WTC11 (cell line): ENCODE measurements at regions not wholly inside any gene's neighbourhood (a gene's known extent, or its start where the extent isn't known, plus 50 kb on each side); places are given as distances from the start of the nearest gene placed in this dataset.

ENCODE experiments used
- ATAC-seq: fragments of 200-7000 bp; cut with Tn5 transposase; 2 replicates; pipeline ENCODE4 v1.10.0; 2021; ENCODE audit warnings: mild to moderate bottlenecking, moderate library complexity
- CTCF ChIA-PET: fragments of 300-600 bp; sonication (Branson Sonifier 250); formaldehyde crosslinking; loops from one replicate; lab custom pipeline; 2021; ENCODE audit warnings: antibody characterized with exemption; lab: Charles Lee
- POLR2A ChIA-PET: fragments of 350-600 bp; sonication (Branson Sonifier 250); formaldehyde crosslinking; loops from one replicate; lab custom pipeline; 2021; ENCODE audit warnings: antibody characterized with exemption; lab: Charles Lee
- DNase-seq: peaks from one replicate; pipeline ENCODE4 v3.0.0; 2021; ENCODE audit warnings: low spot score
- H3K27ac Mint-ChIP-seq: 2 replicates; pipeline ENCODE4 v1.8.0; 2021; ENCODE audit warnings: mixed read lengths
- H3K27me3 Mint-ChIP-seq: 2 replicates; pipeline ENCODE4 v1.8.0; 2021; ENCODE audit warnings: low read depth, mild to moderate bottlenecking, moderate library complexity, mixed read lengths
- H3K36me3 Mint-ChIP-seq: 2 replicates; pipeline ENCODE4 v1.8.0; 2021; ENCODE audit warnings: mixed read lengths
- H3K4me1 Mint-ChIP-seq: 2 replicates; pipeline ENCODE4 v1.8.0; 2022; ENCODE audit warnings: mixed read lengths
- H3K4me3 Mint-ChIP-seq: 2 replicates; pipeline ENCODE4 v1.8.0; 2021; ENCODE audit warnings: mild to moderate bottlenecking, moderate library complexity, mixed read lengths
- H3K9me3 Mint-ChIP-seq: 2 replicates; pipeline ENCODE4 v1.8.0; 2021; ENCODE audit warnings: mixed read lengths
- ATF1 ChIP-seq: sonication (generic); formaldehyde crosslinking; IDR thresholded peaks from 2 replicates; pipeline ENCODE4 v1.8.1; 2023; ENCODE audit warnings: mild to moderate bottlenecking, moderate library complexity, missing genetic modification reagents
- EMX1 ChIP-seq: fragments of 250-450 bp; sonication (Bioruptor Pico); IDR thresholded peaks from 2 replicates; pipeline ENCODE4 v1.8.0; 2021; ENCODE audit warnings: mild to moderate bottlenecking
- ERG ChIP-seq: fragments of 250-450 bp; sonication (Bioruptor Pico); IDR thresholded peaks from 2 replicates; pipeline ENCODE4 v1.8.0; 2021; ENCODE audit warnings: mild to moderate bottlenecking
- FOXJ3 ChIP-seq: sonication (generic); formaldehyde crosslinking; IDR thresholded peaks from 2 replicates; pipeline ENCODE4 v1.9.0; 2021; ENCODE audit warnings: missing genetic modification reagents, mild to moderate bottlenecking, borderline replicate concordance
- GABPB1 ChIP-seq: sonication (generic); formaldehyde crosslinking; IDR thresholded peaks from 2 replicates; pipeline ENCODE4 v1.8.1; 2023; ENCODE audit warnings: mild to moderate bottlenecking, missing genetic modification reagents
- GRHL2 ChIP-seq: fragments of 250-450 bp; sonication (Bioruptor Pico); IDR thresholded peaks from 2 replicates; pipeline ENCODE4 v1.8.0; 2022; ENCODE audit warnings: mild to moderate bottlenecking, moderate library complexity; ENCODE audit not compliant: insufficient replicate concordance, severe bottlenecking
- JAZF1 ChIP-seq: fragments of 250-450 bp; sonication (Bioruptor Pico); IDR thresholded peaks from 2 replicates; pipeline ENCODE4 v1.9.0; 2021; ENCODE audit warnings: moderate library complexity, mild to moderate bottlenecking, inconsistent platforms
- MAX ChIP-seq: sonication (generic); formaldehyde crosslinking; IDR thresholded peaks from 2 replicates; pipeline ENCODE4 v1.8.0; 2022; ENCODE audit warnings: mild to moderate bottlenecking, missing genetic modification reagents
- MXD4 ChIP-seq: fragments of 250-450 bp; sonication (Bioruptor Pico); IDR thresholded peaks from 2 replicates; pipeline ENCODE4 v1.8.0; 2021; ENCODE audit warnings: mild to moderate bottlenecking, moderate library complexity, borderline replicate concordance
- MYBL2 ChIP-seq: sonication (generic); formaldehyde crosslinking; IDR thresholded peaks from 2 replicates; pipeline ENCODE4 v1.8.1; 2023; ENCODE audit warnings: mild to moderate bottlenecking, moderate library complexity, missing genetic modification reagents
- NFE2L1 ChIP-seq: sonication (generic); formaldehyde crosslinking; IDR thresholded peaks from 2 replicates; pipeline ENCODE4 v1.8.1; 2023; ENCODE audit warnings: missing genetic modification reagents
- NR1H2 ChIP-seq: sonication (generic); formaldehyde crosslinking; IDR thresholded peaks from 2 replicates; pipeline ENCODE4 v1.9.0; 2021; ENCODE audit warnings: mild to moderate bottlenecking, moderate library complexity, missing genetic modification reagents
- SOX15 ChIP-seq: fragments of 250-450 bp; sonication (Bioruptor Pico); IDR thresholded peaks from 2 replicates; pipeline ENCODE4 v1.9.0; 2021; ENCODE audit warnings: mild to moderate bottlenecking
- TEAD1 ChIP-seq: sonication (generic); formaldehyde crosslinking; IDR thresholded peaks from 2 replicates; pipeline ENCODE4 v1.8.0; 2022; ENCODE audit warnings: mild to moderate bottlenecking, missing genetic modification reagents
- USF2 ChIP-seq: sonication (generic); formaldehyde crosslinking; IDR thresholded peaks from 2 replicates; pipeline ENCODE4 v1.8.1; 2023; ENCODE audit warnings: mild to moderate bottlenecking, missing genetic modification reagents, moderate library complexity
- ZNF138 ChIP-seq: sonication (generic); formaldehyde crosslinking; conservative IDR thresholded peaks from 2 replicates; pipeline ENCODE4 v1.8.1; 2022; ENCODE audit warnings: mild to moderate bottlenecking, moderate library complexity, missing genetic modification reagents
- ZNF219 ChIP-seq: sonication (generic); formaldehyde crosslinking; IDR thresholded peaks from 2 replicates; pipeline ENCODE4 v1.8.0; 2023; ENCODE audit warnings: missing genetic modification reagents, mild to moderate bottlenecking, borderline replicate concordance
- ZNF423 ChIP-seq: fragments of 250-450 bp; sonication (Bioruptor Pico); IDR thresholded peaks from 2 replicates; pipeline ENCODE4 v2.1.2; 2022; ENCODE audit warnings: mild to moderate bottlenecking, moderate library complexity
- TF ChIP-seq, protein P1 (sequence below): fragments of 250-450 bp; sonication (Bioruptor Pico); IDR thresholded peaks from 2 replicates; pipeline ENCODE4 v2.1.2; 2022; ENCODE audit warnings: mild to moderate bottlenecking, moderate library complexity
- TF ChIP-seq, protein P2 (sequence below): sonication (generic); formaldehyde crosslinking; IDR thresholded peaks from 2 replicates; pipeline ENCODE4 v1.8.1; 2022; ENCODE audit warnings: mild to moderate bottlenecking, moderate library complexity, missing genetic modification reagents
- TF ChIP-seq, protein P3 (sequence below): sonication (generic); formaldehyde crosslinking; conservative IDR thresholded peaks from 2 replicates; pipeline ENCODE4 v1.8.1; 2022; ENCODE audit warnings: mild to moderate bottlenecking, missing genetic modification reagents
- TF ChIP-seq, protein P4 (sequence below): sonication (generic); formaldehyde crosslinking; IDR thresholded peaks from 2 replicates; pipeline ENCODE4 v1.8.1; 2023; ENCODE audit warnings: mild to moderate bottlenecking, missing genetic modification reagents, moderate library complexity
- TF ChIP-seq, protein P5 (sequence below): sonication (generic); formaldehyde crosslinking; IDR thresholded peaks from 2 replicates; pipeline ENCODE4 v1.8.0; 2023; ENCODE audit warnings: missing genetic modification reagents, mild to moderate bottlenecking, borderline replicate concordance

DNA sequence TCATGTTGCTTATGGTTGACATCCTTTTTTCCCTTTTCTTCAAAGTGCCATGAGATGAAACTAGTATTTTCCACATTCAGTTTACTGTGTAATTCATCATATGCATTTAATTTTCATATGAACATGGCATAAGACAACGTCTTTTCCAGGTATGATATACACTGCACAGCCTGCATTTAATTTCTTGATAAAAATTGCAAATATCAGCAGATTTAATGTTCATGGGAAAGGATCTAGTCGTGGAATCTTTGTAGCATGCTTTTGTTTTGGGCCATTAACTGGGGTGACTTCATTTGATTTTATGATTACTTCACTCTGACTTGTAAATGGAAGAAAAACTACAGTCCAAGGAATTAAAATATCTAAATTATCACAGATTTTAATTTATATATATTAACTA lies 837.3 kb downstream of the IPMK start:
- TF ChIP-seq, protein P1, sequence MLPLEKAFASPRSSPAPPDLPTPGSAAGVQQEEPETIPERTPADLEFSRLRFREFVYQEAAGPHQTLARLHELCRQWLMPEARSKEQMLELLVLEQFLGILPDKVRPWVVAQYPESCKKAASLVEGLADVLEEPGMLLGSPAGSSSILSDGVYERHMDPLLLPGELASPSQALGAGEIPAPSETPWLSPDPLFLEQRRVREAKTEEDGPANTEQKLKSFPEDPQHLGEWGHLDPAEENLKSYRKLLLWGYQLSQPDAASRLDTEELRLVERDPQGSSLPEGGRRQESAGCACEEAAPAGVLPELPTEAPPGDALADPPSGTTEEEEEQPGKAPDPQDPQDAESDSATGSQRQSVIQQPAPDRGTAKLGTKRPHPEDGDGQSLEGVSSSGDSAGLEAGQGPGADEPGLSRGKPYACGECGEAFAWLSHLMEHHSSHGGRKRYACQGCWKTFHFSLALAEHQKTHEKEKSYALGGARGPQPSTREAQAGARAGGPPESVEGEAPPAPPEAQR (CRISPR knock-in tag) = no peak
- TF ChIP-seq NR1H2 = no peak
- TF ChIP-seq EMX1 (CRISPR knock-in tag) = no peak
- no peak for TF ChIP-seq USF2 (CRISPR knock-in tag)
- TF ChIP-seq MAX (CRISPR knock-in tag) = no peak
- TF ChIP-seq ERG = no peak
- TF ChIP-seq FOXJ3 (CRISPR knock-in tag) = no peak
- no peak for TF ChIP-seq NFE2L1 (CRISPR knock-in tag)

GRCh38 chr10:57420881-57421280 lies 846.8 kb downstream of the IPMK start:
- no peak overlapping the region for H3K4me3 Mint-ChIP-seq
- H3K9me3 Mint-ChIP-seq = peaks cover 19% of the 10 kb centered on the region
- TF ChIP-seq TEAD1 = no peak
- TF ChIP-seq, protein P2, sequence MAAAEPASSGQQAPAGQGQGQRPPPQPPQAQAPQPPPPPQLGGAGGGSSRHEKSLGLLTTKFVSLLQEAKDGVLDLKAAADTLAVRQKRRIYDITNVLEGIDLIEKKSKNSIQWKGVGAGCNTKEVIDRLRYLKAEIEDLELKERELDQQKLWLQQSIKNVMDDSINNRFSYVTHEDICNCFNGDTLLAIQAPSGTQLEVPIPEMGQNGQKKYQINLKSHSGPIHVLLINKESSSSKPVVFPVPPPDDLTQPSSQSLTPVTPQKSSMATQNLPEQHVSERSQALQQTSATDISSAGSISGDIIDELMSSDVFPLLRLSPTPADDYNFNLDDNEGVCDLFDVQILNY (CRISPR knock-in tag) = no peak
- no peak for TF ChIP-seq EMX1 (CRISPR knock-in tag)
- no peak for TF ChIP-seq MXD4 (CRISPR knock-in tag)
- TF ChIP-seq ZNF423 (CRISPR knock-in tag) = no peak
- no peak for TF ChIP-seq MYBL2 (CRISPR knock-in tag)
- H3K27ac Mint-ChIP-seq = no peak overlapping the region
- DNase-seq (no peak), ATAC-seq (no peak)
- ChIA-PET POLR2A (no interaction called here), CTCF (no interaction called here)
- H3K4me1 Mint-ChIP-seq = no peaks in the 10 kb centered on the region
- H3K36me3 Mint-ChIP-seq = peaks cover 8% of the 10 kb centered on the region
- H3K27me3 Mint-ChIP-seq = no peaks in the 10 kb centered on the region

More for the DNA sequence above, 837.3 kb downstream of the IPMK start:
- ATAC-seq (no peak), DNase-seq (no peak)
- peaks cover 4% of the 10 kb centered on the region for H3K9me3 Mint-ChIP-seq
- H3K4me3 Mint-ChIP-seq = no peak overlapping the region
- H3K36me3 Mint-ChIP-seq = no peaks in the 10 kb centered on the region
- H3K4me1 Mint-ChIP-seq = no peaks in the 10 kb centered on the region
- no peaks in the 10 kb centered on the region for H3K27me3 Mint-ChIP-seq
- no peak overlapping the region for H3K27ac Mint-ChIP-seq
- ChIA-PET POLR2A (no interaction called here), CTCF (no interaction called here)

DNA sequence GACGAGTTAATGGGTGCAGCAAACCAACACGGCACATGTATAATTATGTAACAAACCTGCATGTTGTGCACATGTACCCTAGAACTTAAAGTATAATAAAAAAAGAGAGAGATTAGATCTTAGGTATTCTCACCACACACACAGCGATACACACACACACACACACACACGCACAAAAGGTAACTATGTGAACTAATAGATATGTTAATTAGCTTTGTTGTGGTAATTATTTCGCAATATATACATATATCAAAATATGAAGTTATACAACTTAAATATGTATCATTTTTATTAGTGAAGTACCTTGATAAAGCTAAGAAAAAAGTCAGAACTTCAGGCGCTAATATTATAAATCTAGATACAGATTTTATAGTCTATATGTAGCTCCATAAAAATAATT lies 849.2 kb downstream of the IPMK start:
- Mint-ChIP-seq H3K4me3 (no peak overlapping the region), H3K9me3 (peaks cover 33% of the 10 kb centered on the region), H3K4me1 (no peaks in the 10 kb centered on the region), H3K36me3 (peaks cover 15% of the 10 kb centered on the region), H3K27ac (no peak overlapping the region), H3K27me3 (no peaks in the 10 kb centered on the region; the same call in 1 of the 2 replicates)
- no peak for ATAC-seq
- DNase-seq = no peak
- POLR2A ChIA-PET = no interaction called here
- CTCF ChIA-PET = no interaction called here
- TF ChIP-seq ZNF219 (no peak), MAX (CRISPR knock-in tag) (no peak), ZNF423 (CRISPR knock-in tag) (no peak), MXD4 (CRISPR knock-in tag) (no peak), ZNF138 (no peak), GRHL2 (no peak), ATF1 (CRISPR knock-in tag) (no peak), JAZF1 (CRISPR knock-in tag) (no peak), SOX15 (CRISPR knock-in tag) (no peak), GABPB1 (no peak)
- TF ChIP-seq, protein P3, sequence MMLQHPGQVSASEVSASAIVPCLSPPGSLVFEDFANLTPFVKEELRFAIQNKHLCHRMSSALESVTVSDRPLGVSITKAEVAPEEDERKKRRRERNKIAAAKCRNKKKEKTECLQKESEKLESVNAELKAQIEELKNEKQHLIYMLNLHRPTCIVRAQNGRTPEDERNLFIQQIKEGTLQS (CRISPR knock-in tag) = no peak
- TF ChIP-seq, protein P4, sequence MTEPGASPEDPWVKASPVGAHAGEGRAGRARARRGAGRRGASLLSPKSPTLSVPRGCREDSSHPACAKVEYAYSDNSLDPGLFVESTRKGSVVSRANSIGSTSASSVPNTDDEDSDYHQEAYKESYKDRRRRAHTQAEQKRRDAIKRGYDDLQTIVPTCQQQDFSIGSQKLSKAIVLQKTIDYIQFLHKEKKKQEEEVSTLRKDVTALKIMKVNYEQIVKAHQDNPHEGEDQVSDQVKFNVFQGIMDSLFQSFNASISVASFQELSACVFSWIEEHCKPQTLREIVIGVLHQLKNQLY (CRISPR knock-in tag) = no peak
- TF ChIP-seq, protein P5, sequence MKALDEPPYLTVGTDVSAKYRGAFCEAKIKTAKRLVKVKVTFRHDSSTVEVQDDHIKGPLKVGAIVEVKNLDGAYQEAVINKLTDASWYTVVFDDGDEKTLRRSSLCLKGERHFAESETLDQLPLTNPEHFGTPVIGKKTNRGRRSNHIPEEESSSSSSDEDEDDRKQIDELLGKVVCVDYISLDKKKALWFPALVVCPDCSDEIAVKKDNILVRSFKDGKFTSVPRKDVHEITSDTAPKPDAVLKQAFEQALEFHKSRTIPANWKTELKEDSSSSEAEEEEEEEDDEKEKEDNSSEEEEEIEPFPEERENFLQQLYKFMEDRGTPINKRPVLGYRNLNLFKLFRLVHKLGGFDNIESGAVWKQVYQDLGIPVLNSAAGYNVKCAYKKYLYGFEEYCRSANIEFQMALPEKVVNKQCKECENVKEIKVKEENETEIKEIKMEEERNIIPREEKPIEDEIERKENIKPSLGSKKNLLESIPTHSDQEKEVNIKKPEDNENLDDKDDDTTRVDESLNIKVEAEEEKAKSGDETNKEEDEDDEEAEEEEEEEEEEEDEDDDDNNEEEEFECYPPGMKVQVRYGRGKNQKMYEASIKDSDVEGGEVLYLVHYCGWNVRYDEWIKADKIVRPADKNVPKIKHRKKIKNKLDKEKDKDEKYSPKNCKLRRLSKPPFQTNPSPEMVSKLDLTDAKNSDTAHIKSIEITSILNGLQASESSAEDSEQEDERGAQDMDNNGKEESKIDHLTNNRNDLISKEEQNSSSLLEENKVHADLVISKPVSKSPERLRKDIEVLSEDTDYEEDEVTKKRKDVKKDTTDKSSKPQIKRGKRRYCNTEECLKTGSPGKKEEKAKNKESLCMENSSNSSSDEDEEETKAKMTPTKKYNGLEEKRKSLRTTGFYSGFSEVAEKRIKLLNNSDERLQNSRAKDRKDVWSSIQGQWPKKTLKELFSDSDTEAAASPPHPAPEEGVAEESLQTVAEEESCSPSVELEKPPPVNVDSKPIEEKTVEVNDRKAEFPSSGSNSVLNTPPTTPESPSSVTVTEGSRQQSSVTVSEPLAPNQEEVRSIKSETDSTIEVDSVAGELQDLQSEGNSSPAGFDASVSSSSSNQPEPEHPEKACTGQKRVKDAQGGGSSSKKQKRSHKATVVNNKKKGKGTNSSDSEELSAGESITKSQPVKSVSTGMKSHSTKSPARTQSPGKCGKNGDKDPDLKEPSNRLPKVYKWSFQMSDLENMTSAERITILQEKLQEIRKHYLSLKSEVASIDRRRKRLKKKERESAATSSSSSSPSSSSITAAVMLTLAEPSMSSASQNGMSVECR (CRISPR knock-in tag) = no peak
